OCI-LY3 (cell line): ENCODE measurements at regions not wholly inside any gene's neighbourhood (a gene's known extent, or its start where the extent isn't known, plus 50 kb on each side); places are given as distances from the start of the nearest gene placed in this dataset.

Source experiments
- EZH2phosphoT487 ChIP-seq: fragments of 200-600 bp; shearing (Covaris generic); IDR thresholded peaks from 2 replicates; pipeline ENCODE4 v1.6.1; 2018; ENCODE audit warnings: antibody characterized with exemption, mixed run types, low read depth
- TF ChIP-seq, protein P1 (sequence below): fragments of 200-600, 300-600 bp; sonication (generic); IDR thresholded peaks from 2 replicates; pipeline ENCODE4 v1.5.1; 2014; ENCODE audit warnings: antibody characterized with exemption, low read length, low read depth

DNA sequence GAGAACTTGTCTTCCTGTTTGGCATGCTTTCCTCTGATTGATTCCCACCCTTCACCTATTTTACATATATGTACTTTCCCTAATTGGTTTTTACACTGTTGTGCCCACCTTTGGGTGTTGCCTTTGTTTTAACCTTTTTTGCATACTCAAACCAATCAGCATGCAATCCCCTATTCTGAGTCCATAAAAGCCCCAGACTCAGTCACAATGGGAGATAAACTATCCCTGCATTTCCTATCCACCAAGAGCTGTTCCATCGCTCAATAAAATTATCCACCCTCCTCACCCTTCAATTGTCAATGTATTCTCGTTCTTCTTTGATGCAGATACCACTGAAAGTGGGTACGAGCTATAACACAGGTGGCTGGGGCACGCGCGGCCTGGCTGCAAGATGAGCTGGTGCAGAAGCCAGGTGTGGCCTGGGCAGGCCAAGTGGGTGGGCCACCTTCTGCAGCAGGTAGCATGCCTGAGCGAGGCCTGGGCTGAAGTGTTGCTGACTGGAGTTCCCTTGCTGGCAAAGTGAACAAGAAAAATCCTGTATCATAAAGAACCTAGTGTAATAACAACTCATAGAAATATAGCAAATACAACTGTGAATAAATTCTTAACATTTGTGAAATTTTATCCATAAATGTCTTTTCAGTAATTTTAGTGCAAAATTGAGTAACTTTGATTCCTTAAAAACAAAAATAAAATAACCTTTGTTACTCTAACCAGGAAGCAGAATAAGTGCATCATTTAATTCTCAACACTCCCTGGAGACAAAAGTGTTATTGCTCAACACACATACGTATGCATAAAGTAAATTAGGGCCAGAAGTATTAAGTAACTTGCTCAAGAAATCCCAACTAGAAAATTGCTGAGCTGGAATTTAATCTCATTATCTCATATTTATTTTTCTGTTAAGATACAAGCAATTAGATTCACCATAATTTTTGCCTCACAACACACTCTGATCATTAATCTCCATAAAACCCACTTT lies 685.3 kb upstream of the EDIL3 start:
- TF ChIP-seq, protein P1, sequence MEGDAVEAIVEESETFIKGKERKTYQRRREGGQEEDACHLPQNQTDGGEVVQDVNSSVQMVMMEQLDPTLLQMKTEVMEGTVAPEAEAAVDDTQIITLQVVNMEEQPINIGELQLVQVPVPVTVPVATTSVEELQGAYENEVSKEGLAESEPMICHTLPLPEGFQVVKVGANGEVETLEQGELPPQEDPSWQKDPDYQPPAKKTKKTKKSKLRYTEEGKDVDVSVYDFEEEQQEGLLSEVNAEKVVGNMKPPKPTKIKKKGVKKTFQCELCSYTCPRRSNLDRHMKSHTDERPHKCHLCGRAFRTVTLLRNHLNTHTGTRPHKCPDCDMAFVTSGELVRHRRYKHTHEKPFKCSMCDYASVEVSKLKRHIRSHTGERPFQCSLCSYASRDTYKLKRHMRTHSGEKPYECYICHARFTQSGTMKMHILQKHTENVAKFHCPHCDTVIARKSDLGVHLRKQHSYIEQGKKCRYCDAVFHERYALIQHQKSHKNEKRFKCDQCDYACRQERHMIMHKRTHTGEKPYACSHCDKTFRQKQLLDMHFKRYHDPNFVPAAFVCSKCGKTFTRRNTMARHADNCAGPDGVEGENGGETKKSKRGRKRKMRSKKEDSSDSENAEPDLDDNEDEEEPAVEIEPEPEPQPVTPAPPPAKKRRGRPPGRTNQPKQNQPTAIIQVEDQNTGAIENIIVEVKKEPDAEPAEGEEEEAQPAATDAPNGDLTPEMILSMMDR: no peak
- TF ChIP-seq EZH2phosphoT487: no peak
